Astrocyte (in vitro differentiated cells and primary cell): ENCODE measurements at regions not wholly inside any gene's neighbourhood (a gene's known extent, or its start where the extent isn't known, plus 50 kb on each side); places are given as distances from the start of the nearest gene placed in this dataset.

Experiments used
- CTCF ChIP-seq: IDR thresholded peaks from 2 replicates; pipeline ENCODE4 v1.5.1; 2011; ENCODE audit warnings: low read depth, mild to moderate bottlenecking, inconsistent platforms, low read length, moderate library complexity; ENCODE audit not compliant: insufficient read depth
- EZH2 ChIP-seq: IDR thresholded peaks from 2 replicates; pipeline ENCODE4 v1.6.1; 2012; ENCODE audit warnings: mild to moderate bottlenecking, low read length, inconsistent platforms; ENCODE audit not compliant: insufficient read depth

DNA sequence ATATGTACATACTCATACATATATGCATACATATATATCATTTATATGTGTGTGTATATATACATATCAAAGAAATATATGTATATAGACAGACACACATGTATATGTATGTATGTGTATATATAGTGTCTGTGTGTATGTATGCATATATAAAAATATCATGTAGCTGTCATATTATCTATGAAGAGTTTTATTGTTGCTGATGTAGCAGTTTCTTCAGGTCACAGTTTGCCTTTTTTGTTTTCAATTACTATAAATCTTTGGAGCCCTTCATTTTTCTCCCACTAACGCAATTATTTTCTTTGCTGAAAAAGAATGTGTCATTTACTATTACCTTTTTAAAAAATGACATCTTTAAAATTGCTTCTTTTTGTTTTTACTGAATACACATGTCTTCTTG lies 904.5 kb downstream of the PLA2G4A start:
- TF ChIP-seq EZH2 (no peak), CTCF (no peak)
